ENCODE measurements at regions not wholly inside any gene's neighbourhood (a gene's known extent, or its start where the extent isn't known, plus 50 kb on each side); places are given as distances from the start of the nearest gene placed in this dataset.
"Not testable (repeated sequence)": the region's sequence is repeated elsewhere in the genome, so short reads cannot be mapped to it uniquely, and the experiment has no call there.

DNA sequence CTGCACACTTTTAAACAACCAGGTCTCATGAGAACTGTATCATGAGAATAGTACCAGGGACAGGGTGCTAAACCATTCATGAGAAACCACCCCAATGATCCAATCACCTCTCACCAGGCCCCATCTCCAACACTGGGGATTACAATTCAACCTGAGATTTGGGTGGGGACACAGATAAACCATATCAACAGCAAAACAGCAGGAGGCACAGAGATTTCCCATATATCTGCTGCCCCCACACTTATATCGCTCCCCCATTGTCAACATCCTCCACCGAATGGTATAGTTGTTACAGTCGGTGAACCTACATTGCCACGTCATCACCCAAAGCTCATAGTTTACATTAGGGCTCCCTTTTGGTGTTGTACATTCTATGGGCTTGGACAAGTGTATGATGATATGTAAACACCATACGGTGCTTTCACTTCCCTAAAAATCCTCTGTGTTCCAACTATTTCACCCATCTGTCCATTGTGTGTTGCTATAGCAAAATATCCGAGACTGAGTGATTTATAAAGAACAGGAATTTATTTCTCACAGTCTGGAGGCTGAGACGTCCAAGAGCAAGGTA, 224.8 kb downstream of the FAM43A start:
- Histone ChIP-seq H3K27ac (no peak overlapping the region), H3K4me3 (ENCODE audit: low read depth, low read length) (no peak overlapping the region), H3K27me3 (replicated peaks) (no peaks in the 10 kb centered on the region), H3K36me3 (replicated peaks) (no peaks in the 10 kb centered on the region)
- no peak for DNase-seq
- TF ChIP-seq, protein P1, sequence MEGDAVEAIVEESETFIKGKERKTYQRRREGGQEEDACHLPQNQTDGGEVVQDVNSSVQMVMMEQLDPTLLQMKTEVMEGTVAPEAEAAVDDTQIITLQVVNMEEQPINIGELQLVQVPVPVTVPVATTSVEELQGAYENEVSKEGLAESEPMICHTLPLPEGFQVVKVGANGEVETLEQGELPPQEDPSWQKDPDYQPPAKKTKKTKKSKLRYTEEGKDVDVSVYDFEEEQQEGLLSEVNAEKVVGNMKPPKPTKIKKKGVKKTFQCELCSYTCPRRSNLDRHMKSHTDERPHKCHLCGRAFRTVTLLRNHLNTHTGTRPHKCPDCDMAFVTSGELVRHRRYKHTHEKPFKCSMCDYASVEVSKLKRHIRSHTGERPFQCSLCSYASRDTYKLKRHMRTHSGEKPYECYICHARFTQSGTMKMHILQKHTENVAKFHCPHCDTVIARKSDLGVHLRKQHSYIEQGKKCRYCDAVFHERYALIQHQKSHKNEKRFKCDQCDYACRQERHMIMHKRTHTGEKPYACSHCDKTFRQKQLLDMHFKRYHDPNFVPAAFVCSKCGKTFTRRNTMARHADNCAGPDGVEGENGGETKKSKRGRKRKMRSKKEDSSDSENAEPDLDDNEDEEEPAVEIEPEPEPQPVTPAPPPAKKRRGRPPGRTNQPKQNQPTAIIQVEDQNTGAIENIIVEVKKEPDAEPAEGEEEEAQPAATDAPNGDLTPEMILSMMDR (IDR thresholded peaks at IDR 0.05; ENCODE audit: low read depth, low read length, missing control alignments) = no peak
- in situ Hi-C loops (cut with HindIII; ENCODE audit: low pct_ligation_motif_present, low sequenced_read_pairs) = no loop called here

DNA sequence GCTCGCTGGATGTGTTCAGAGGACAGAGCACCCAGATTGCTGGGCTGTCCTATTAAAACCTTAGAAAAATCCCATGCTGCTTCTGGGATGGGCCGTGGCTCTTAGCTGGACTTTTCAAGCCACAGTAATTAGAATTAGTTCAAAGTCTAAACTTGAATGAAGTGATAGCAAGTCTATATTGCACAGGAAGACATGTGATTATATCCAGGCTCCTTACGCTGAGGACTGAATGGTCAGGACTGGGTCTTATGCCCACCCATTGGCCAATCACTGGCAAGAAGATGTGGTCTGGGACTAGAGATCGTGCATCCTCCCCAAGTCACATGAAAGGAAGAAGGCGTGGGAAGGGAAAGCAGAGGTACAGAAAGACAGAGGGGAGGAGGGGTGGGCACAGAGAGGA, 227.6 kb downstream of the FAM43A start:
- H3K27me3 ChIP-seq (replicated peaks) = no peaks in the 10 kb centered on the region
- no peaks in the 10 kb centered on the region for H3K36me3 ChIP-seq (replicated peaks)
- TF ChIP-seq, protein P1 (IDR thresholded peaks at IDR 0.05; ENCODE audit: low read depth, low read length, missing control alignments) = no peak
- no peak overlapping the region for H3K27ac ChIP-seq
- H3K4me3 ChIP-seq (ENCODE audit: low read depth, low read length) = no peak overlapping the region
- in situ Hi-C loops (cut with HindIII; ENCODE audit: low pct_ligation_motif_present, low sequenced_read_pairs) = no loop called here
- no peak for DNase-seq

DNA sequence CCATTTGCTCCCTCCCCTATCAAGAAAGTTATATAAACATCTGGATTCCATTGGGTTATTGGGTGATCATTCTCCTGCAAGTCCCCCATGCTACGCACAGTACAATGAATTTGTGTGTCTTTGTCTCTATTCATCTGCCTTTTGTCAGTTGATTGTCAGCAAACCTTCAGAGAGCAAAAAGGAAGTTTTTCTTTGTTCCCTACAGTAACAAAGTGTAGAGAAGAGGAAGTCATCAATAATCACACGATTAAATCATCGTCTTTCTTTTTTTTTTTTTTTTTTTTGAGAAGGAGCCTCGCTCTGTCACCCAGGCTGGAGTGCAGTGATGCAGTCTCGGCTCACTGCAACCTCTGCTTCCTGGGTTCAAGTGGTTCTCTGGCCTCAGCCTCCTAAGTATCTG, 239.2 kb downstream of the FAM43A start:
- H3K36me3 ChIP-seq (replicated peaks); in situ Hi-C loops (cut with HindIII; ENCODE audit: low pct_ligation_motif_present, low sequenced_read_pairs); H3K27me3 ChIP-seq (replicated peaks); H3K4me3 ChIP-seq (ENCODE audit: low read depth, low read length); DNase-seq; H3K27ac ChIP-seq: not testable (repeated sequence)

DNA sequence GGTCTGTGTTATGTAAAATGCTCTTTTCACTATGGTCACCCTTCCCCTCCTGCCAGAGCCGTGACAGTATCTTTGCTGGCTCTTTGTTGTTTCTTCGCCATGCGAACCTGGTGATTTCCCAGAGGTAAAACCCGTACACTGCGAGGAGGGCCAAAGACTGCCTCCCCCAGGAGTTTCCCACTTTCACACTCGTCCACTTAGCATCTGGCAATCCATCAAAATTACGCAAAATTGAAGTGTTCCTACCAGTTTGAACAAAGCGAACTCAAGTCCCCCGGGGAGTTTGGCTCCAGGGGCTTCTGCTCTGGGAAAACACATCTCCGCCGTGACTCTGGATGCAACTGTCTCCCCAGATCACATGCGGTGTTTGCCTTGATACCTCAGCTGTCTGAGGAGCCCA, 239.9 kb downstream of the FAM43A start:
- in situ Hi-C loops (cut with HindIII; ENCODE audit: low pct_ligation_motif_present, low sequenced_read_pairs) = no loop called here
- H3K27me3 ChIP-seq (replicated peaks) = no peaks in the 10 kb centered on the region
- no peaks in the 10 kb centered on the region for H3K36me3 ChIP-seq (replicated peaks)
- no peak overlapping the region for H3K4me3 ChIP-seq (ENCODE audit: low read depth, low read length)
- TF ChIP-seq, protein P1 (IDR thresholded peaks at IDR 0.05; ENCODE audit: low read depth, low read length, missing control alignments) = no peak
- DNase-seq = no peak
- H3K27ac ChIP-seq = no peak overlapping the region

DNA sequence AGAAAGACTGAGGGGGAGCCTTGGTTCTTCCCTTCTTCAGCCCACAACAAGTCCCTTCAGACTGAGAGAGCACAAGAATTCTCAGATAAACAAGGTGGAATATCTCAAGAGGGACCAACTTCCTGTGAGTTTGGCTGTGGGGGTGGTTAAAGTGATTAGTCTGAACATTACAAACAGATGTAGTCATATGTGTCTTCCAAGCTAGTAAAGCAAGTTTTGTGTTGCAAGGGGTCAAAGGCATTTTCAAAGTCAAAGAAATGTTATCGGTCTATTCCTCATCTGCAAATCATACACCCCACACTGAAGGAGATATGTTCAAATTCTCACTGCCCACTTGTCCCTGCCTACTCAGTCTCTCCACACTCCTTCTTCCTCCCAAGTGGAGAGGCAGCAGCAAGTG, 242.5 kb downstream of the FAM43A start:
- Histone ChIP-seq H3K27me3 (replicated peaks) (no peaks in the 10 kb centered on the region), H3K4me3 (ENCODE audit: low read depth, low read length) (no peak overlapping the region), H3K36me3 (replicated peaks) (no peaks in the 10 kb centered on the region), H3K27ac (no peak overlapping the region)
- TF ChIP-seq, protein P1 (IDR thresholded peaks at IDR 0.05; ENCODE audit: low read depth, low read length, missing control alignments) = no peak
- peak; percentile 36 for DNase-seq
- in situ Hi-C loops (cut with HindIII; ENCODE audit: low pct_ligation_motif_present, low sequenced_read_pairs) = no loop called here

DNA sequence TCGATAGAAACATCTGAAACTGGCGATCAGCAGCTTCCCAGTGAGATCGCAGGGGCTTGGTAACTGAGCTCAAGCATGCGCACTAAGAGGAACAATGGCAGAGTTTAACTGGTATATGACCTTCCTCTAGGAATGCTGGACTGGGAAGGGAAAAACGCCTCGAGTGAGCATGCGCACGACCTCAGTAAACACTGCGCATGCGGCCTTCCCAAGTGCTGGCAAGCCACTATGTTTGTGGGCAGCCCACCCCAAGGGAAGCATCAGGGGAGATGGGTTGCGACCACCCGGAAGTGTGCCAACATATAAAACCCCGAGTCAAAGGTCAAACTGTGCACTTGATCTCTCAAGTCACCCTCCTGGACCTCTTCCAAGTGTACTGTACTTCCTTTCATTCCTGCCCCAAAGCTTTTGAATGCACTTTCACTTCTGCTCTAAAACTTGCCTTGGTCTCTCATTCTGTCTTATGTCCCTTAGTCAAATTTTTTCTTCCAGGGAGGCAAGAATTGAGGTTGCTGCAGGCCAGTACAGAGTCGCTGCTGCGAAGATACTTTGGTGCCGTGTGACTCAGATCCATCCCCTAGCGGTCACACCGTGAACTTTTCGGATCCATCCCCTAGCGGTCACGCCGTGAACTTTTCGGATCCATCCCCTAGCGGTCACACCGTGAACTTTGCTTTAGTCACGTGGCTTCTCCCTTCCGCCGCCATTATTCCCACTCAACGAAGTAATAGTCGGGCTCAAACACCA, 243.3 kb downstream of the FAM43A start:
- in situ Hi-C loops (cut with HindIII; ENCODE audit: low pct_ligation_motif_present, low sequenced_read_pairs) = no loop called here
- DNase-seq = no peak

More for the DNA sequence above, 243.3 kb downstream of the FAM43A start:
- H3K27ac ChIP-seq = no peak overlapping the region
- H3K36me3 ChIP-seq (replicated peaks) = no peaks in the 10 kb centered on the region
- H3K4me3 ChIP-seq (ENCODE audit: low read depth, low read length) = no peak overlapping the region
- TF ChIP-seq, protein P1 (IDR thresholded peaks at IDR 0.05; ENCODE audit: low read depth, low read length, missing control alignments) = peak; percentile 83
- no peaks in the 10 kb centered on the region for H3K27me3 ChIP-seq (replicated peaks)
